MM.1S (cell line): ENCODE measurements at regions not wholly inside any gene's neighbourhood (a gene's known extent, or its start where the extent isn't known, plus 50 kb on each side); places are given as distances from the start of the nearest gene placed in this dataset.

Experiments used
- EZH2 ChIP-seq: fragments of 300-600 bp; sonication (generic); optimal IDR thresholded peaks from 2 replicates; pipeline ENCODE3; 2017; ENCODE audit warnings: low read depth, mild to moderate bottlenecking, antibody characterized with exemption, low read length, mixed read lengths
- EZH2phosphoT487 ChIP-seq: fragments of 300-600 bp; sonication (generic); IDR thresholded peaks from 2 replicates; pipeline ENCODE4 v1.6.1; 2018; ENCODE audit warnings: antibody characterized with exemption, low read length
- TF ChIP-seq, protein P1 (sequence below): fragments of 300-600 bp; sonication (generic); IDR thresholded peaks from 2 replicates; pipeline ENCODE4 v1.5.1; 2016; ENCODE audit warnings: antibody characterized with exemption, low read length, mixed read lengths

- TF ChIP-seq, protein P1, sequence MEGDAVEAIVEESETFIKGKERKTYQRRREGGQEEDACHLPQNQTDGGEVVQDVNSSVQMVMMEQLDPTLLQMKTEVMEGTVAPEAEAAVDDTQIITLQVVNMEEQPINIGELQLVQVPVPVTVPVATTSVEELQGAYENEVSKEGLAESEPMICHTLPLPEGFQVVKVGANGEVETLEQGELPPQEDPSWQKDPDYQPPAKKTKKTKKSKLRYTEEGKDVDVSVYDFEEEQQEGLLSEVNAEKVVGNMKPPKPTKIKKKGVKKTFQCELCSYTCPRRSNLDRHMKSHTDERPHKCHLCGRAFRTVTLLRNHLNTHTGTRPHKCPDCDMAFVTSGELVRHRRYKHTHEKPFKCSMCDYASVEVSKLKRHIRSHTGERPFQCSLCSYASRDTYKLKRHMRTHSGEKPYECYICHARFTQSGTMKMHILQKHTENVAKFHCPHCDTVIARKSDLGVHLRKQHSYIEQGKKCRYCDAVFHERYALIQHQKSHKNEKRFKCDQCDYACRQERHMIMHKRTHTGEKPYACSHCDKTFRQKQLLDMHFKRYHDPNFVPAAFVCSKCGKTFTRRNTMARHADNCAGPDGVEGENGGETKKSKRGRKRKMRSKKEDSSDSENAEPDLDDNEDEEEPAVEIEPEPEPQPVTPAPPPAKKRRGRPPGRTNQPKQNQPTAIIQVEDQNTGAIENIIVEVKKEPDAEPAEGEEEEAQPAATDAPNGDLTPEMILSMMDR, result no peak
- TF ChIP-seq EZH2, result no peak
- no peak for TF ChIP-seq EZH2phosphoT487
Measured at GRCh38 chr4:137956256-137956655, 285.9 kb downstream of the SLC7A11 start.
